DND-41 (cell line): ENCODE measurements at regions not wholly inside any gene's neighbourhood (a gene's known extent, or its start where the extent isn't known, plus 50 kb on each side); places are given as distances from the start of the nearest gene placed in this dataset.

Experiments used
- ATAC-seq: fragments of 200-7000 bp; cut with Tn5 transposase; 3 replicates; pipeline ENCODE4 v1.9.1; 2021; ENCODE audit warnings: low read depth; ENCODE audit not compliant: insufficient read depth
- DNase-seq: peaks from one replicate; pipeline ENCODE4 v3.0.0-alpha.2; 2020
- H2AFZ ChIP-seq: 2 replicates; pipeline ENCODE4 v1.6.0; 2012; ENCODE audit warnings: low read depth, low read length
- H3K27ac ChIP-seq: 2 replicates; pipeline ENCODE4 v1.5.1; 2012; ENCODE audit warnings: low read length, inconsistent platforms
- H3K27me3 ChIP-seq: fragments of 200-600 bp; sonication (generic); 2 replicates; pipeline ENCODE4 v1.6.0; 2012; ENCODE audit warnings: low read length, mild to moderate bottlenecking, inconsistent platforms; ENCODE audit not compliant: insufficient read depth, poor library complexity
- H3K36me3 ChIP-seq: 2 replicates; pipeline ENCODE4 v1.5.1; 2012; ENCODE audit warnings: low read length, inconsistent platforms; ENCODE audit not compliant: insufficient read depth
- H3K4me1 ChIP-seq: 2 replicates; pipeline ENCODE4 v1.5.1; 2012; ENCODE audit warnings: mild to moderate bottlenecking, low read length; ENCODE audit not compliant: insufficient read depth
- H3K4me2 ChIP-seq: 2 replicates; pipeline ENCODE4 v1.6.0; 2012; ENCODE audit warnings: mild to moderate bottlenecking, moderate library complexity, low read length, inconsistent platforms; ENCODE audit not compliant: insufficient read depth
- H3K4me3 ChIP-seq, 2 experiments: fragments of 200-600 bp in 1 of 2; shearing (Covaris generic) in 1 of 2; 2 replicates each; pipeline ENCODE4 v1.5.1; 2012 to 2016; ENCODE audit warnings: inconsistent platforms in 2 of 2, low read length in 2 of 2, mild to moderate bottlenecking in 2 of 2, low read depth in 1 of 2, moderate library complexity in 1 of 2
- H3K79me2 ChIP-seq: 2 replicates; pipeline ENCODE4 v1.6.0; 2012; ENCODE audit warnings: low read length, inconsistent platforms; ENCODE audit not compliant: insufficient read depth
- H3K9ac ChIP-seq: 2 replicates; pipeline ENCODE4 v1.6.0; 2012; ENCODE audit warnings: low read depth, mild to moderate bottlenecking, inconsistent platforms, low read length, moderate library complexity
- H3K9me3 ChIP-seq: 2 replicates; pipeline ENCODE4 v1.5.1; 2012; ENCODE audit warnings: low read length, moderate library complexity, mild to moderate bottlenecking, inconsistent platforms; ENCODE audit not compliant: insufficient read depth, severe bottlenecking
- H4K20me1 ChIP-seq: 2 replicates; pipeline ENCODE4 v1.6.0; 2012; ENCODE audit warnings: low read length; ENCODE audit not compliant: insufficient read depth
- EZH2 ChIP-seq: IDR thresholded peaks from 3 replicates; pipeline ENCODE4 v1.6.1; 2012; ENCODE audit warnings: borderline replicate concordance, low read depth, mild to moderate bottlenecking, moderate library complexity, low read length, inconsistent platforms; ENCODE audit not compliant: severe bottlenecking
- TF ChIP-seq, protein P1 (sequence below): IDR thresholded peaks from 2 replicates; pipeline ENCODE4 v1.5.1; 2012; ENCODE audit warnings: borderline replicate concordance, low read length, moderate library complexity, mild to moderate bottlenecking; ENCODE audit not compliant: poor library complexity, severe bottlenecking; ENCODE audit errors: extremely low read depth

DNA sequence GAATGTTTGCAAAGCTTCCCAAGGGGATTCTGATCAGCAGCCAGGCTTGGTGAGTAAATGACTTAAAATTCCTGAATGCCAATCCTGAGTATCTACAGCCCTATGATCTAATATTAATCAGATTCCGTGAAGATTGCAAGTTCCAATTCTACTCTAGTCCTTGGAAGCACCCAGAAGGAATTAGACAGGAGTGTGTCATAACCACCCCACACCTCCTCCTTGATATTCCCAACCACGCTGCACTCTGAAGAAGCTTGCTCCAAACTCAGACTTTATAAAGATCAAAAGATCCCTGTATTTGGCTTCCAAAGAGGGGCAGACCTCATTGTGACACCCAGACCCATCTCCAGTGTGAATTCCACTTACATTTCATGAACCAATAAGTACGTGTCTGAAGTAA, 306.0 kb downstream of the BCL11B start:
- ATAC-seq (no peak), DNase-seq (no peak)
- no peaks in the 10 kb centered on the region for H3K9me3 ChIP-seq
- H4K20me1 ChIP-seq, result no peaks in the 10 kb centered on the region
- H2AFZ ChIP-seq, result no peak overlapping the region
- peaks cover 19% of the 10 kb centered on the region for H3K4me1 ChIP-seq
- H3K27ac ChIP-seq, result no peak overlapping the region
- H3K27me3 ChIP-seq, result no peaks in the 10 kb centered on the region
- no peak overlapping the region for H3K4me3 ChIP-seq
- H3K79me2 ChIP-seq, result no peaks in the 10 kb centered on the region
- TF ChIP-seq EZH2, result no peak
- TF ChIP-seq, protein P1, sequence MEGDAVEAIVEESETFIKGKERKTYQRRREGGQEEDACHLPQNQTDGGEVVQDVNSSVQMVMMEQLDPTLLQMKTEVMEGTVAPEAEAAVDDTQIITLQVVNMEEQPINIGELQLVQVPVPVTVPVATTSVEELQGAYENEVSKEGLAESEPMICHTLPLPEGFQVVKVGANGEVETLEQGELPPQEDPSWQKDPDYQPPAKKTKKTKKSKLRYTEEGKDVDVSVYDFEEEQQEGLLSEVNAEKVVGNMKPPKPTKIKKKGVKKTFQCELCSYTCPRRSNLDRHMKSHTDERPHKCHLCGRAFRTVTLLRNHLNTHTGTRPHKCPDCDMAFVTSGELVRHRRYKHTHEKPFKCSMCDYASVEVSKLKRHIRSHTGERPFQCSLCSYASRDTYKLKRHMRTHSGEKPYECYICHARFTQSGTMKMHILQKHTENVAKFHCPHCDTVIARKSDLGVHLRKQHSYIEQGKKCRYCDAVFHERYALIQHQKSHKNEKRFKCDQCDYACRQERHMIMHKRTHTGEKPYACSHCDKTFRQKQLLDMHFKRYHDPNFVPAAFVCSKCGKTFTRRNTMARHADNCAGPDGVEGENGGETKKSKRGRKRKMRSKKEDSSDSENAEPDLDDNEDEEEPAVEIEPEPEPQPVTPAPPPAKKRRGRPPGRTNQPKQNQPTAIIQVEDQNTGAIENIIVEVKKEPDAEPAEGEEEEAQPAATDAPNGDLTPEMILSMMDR, result no peak
- H3K36me3 ChIP-seq, result no peaks in the 10 kb centered on the region
- no peak overlapping the region for H3K9ac ChIP-seq
- H3K4me2 ChIP-seq, result no peak overlapping the region

DNA sequence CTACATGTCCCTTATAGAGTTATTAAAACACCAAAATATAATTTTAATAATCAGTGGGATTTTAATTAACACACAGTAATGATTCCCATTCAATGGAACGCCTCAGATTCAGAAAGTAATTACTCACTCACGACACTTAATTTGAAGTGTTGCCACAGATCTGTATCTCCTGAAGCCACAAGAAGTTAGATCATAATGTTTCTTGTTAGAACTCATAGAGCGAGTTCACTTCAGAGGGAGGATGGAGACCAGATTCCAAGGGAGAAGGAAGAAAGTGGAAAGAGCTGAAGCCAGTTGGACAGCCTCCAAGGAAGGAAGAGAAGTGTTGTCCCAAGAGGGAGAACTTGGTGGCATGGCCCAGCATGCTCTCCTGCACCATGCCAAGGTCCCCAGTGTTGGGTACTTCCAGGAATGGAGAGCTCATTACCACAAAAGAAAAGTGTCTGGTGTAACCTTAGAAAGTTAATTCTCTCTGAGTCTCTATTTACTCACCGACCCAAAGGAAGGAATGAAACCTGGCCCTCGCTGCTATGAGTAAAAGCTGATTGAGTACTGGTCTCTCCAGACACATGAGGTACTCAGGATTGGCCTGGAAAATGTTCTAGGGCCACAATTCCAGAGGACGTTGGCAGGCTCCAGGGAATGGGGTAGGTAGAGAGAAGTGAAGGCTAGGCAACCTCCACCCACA, 305.4 kb downstream of the BCL11B start:
- H3K4me1 ChIP-seq, result peaks cover 19% of the 10 kb centered on the region
- no peak overlapping the region for H3K9ac ChIP-seq
- no peaks in the 10 kb centered on the region for H3K79me2 ChIP-seq
- no peak overlapping the region for H3K4me2 ChIP-seq
- TF ChIP-seq EZH2, result no peak
- TF ChIP-seq, protein P1, result no peak
- no peaks in the 10 kb centered on the region for H3K27me3 ChIP-seq
- no peaks in the 10 kb centered on the region for H3K36me3 ChIP-seq
- H2AFZ ChIP-seq, result no peak overlapping the region
- no peak overlapping the region for H3K27ac ChIP-seq
- no peaks in the 10 kb centered on the region for H4K20me1 ChIP-seq
- ATAC-seq (no peak), DNase-seq (no peak)
- no peaks in the 10 kb centered on the region for H3K9me3 ChIP-seq
- H3K4me3 ChIP-seq, result no peak overlapping the region

DNA sequence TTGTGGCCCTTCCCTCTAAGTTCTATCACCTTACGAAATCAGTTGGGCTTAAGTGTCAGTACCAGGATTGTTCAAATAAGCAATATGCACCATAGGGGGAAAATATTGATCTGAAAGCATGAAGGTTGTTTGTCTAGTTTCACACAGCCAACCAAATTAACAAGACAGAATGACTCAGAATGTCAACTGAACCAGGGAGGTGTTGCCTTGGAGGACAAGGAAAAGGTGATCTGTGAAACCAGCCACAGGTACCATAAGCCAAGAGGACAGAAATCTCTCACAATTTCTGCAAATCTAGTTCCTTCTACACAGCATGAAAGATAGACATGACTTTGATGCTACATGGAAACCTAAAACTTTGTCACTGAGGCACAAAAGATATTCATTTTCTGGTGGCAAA, 297.9 kb downstream of the BCL11B start:
- Histone ChIP-seq H3K9me3 (no peaks in the 10 kb centered on the region), H2AFZ (no peak overlapping the region), H3K27me3 (no peaks in the 10 kb centered on the region), H3K9ac (no peak overlapping the region), H3K79me2 (no peaks in the 10 kb centered on the region), H3K4me1 (no peaks in the 10 kb centered on the region), H3K36me3 (no peaks in the 10 kb centered on the region), H4K20me1 (no peaks in the 10 kb centered on the region), H3K4me2 (no peak overlapping the region), H3K4me3 (no peak overlapping the region), H3K27ac (no peak overlapping the region)
- ATAC-seq (no peak), DNase-seq (no peak)
- TF ChIP-seq, protein P1, result no peak
- TF ChIP-seq EZH2, result no peak

DNA sequence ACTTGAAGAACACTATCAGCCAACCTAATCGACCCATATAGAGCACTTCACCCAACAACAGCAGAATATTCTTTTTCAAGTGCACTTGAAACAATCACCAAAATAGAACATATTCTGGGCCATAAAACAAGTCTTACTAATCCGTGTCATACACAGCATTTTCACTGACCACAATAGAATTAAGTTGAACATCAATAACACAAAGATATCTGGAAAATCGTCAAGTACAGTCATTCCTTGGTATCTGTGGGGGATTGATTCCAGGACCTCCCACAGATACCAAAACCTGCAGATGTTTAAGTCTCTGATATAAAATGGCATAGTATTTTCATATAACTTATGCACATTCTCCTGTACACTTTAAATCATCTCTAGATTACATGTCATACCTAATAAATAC, 295.7 kb downstream of the BCL11B start:
- Histone ChIP-seq H3K9me3 (no peaks in the 10 kb centered on the region), H3K27me3 (no peaks in the 10 kb centered on the region), H3K27ac (no peak overlapping the region), H3K4me3 (no peak overlapping the region), H3K79me2 (no peaks in the 10 kb centered on the region), H3K4me2 (no peak overlapping the region), H2AFZ (no peak overlapping the region), H3K36me3 (no peaks in the 10 kb centered on the region), H4K20me1 (no peaks in the 10 kb centered on the region), H3K4me1 (no peaks in the 10 kb centered on the region), H3K9ac (no peak overlapping the region)
- no peak for DNase-seq
- no peak for ATAC-seq
- TF ChIP-seq, protein P1, result no peak
- TF ChIP-seq EZH2, result no peak
